ENCODE measurements at regions not wholly inside any gene's neighbourhood (a gene's known extent, or its start where the extent isn't known, plus 50 kb on each side); places are given as distances from the start of the nearest gene placed in this dataset.

DNA sequence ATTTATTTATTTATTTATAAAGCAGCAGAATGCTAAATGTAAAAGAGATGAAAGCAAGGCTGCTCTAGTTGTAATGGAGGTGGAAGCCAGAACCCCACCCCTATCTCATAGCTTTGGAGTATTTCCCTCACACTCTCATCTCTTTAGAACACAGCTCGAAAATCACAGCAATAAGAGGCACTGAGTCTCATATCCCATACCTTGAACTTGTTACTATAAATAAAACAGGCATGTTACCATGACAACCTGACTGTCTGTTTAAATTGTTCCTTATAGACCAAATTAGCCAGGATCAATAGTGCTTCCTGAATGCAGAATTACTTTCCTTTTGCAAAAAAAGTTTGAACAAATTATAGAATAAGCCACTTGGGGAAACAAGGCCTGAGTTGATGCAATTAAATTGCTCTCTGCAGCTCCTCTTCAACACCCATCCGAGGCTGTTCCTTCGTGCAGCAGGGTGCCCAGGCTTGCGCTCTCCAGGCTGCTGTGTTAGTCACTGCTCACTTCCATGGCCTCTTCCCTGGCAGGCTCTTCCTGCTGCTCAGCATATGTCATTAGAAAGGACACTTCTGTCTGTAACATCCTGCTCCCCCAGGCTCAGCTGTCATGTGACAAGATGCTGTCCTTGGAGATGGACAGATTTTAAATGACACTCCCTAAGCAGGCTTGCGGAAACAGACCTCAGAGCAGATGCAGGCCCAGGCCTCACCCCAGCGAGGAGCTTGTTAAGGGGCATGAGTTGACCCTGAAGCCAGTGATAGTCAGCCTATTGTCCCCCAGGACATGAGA, 120.2 kb downstream of the CARTPT start:
- no peak overlapping the region for H3K4me3 ChIP-seq (ENCODE audit: low read depth, low read length)
- H3K27me3 ChIP-seq (ENCODE audit: control insufficient read depth, insufficient read depth, low read length): no peaks in the 10 kb centered on the region
- no peak overlapping the region for H3K9ac ChIP-seq (ENCODE audit: low read length)
- peaks cover 17% of the 10 kb centered on the region; the same call in 1 of the 2 replicates for H3K4me1 ChIP-seq (ENCODE audit: control insufficient read depth, insufficient read depth, low read length)
- no peaks in the 10 kb centered on the region for H3K36me3 ChIP-seq (ENCODE audit: control insufficient read depth, insufficient read depth, low read length)
- peaks cover 6% of the 10 kb centered on the region; the same call in 1 of the 2 replicates for H3K9me3 ChIP-seq (ENCODE audit: control insufficient read depth, insufficient read depth, low read depth, low read length)
- H3K27ac ChIP-seq (ENCODE audit: low read depth, low read length): no peak overlapping the region

DNA sequence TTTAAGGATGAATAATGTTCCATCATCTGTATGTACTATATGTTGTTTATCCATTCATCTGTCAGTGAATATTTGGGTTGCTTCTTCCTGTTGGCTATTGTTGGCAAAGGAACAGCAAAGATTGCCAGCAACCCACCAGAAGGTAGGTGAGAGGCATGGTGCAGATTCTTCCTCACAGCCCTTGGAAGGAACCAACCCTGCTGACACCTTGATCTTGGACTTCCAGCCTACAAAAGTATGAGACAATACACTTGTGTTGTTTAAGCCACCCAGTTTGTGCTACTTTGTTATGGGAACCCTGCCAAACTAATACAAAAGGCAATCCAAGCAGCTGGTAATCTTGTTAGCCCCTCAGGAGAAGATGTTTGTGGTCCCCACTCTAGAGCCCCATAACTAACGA, 122.0 kb downstream of the CARTPT start:
- Histone ChIP-seq H3K9me3 (ENCODE audit: control insufficient read depth, insufficient read depth, low read depth, low read length) (peaks cover 6% of the 10 kb centered on the region; the same call in 1 of the 2 replicates), H3K36me3 (ENCODE audit: control insufficient read depth, insufficient read depth, low read length) (no peaks in the 10 kb centered on the region), H3K9ac (ENCODE audit: low read length) (no peak overlapping the region)

DNA sequence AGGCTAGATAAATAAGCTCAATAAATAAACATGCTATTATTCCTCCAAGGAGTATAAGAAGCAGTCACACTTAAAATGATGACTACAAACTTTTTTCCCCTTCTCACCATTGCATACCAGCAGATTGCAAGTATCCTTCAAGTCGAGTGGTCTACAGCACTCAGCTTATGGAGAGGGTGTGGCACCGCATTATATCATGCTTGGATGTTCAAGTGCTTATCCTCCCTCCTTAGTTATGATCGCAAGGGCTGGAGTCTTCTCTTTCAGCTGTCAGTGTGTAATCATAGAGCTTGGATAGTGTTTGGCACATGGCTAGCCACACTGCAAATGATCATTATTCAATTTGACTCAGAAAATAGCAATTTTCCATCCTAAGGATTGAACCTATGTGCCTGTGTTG, 124.0 kb downstream of the CARTPT start:
- H3K9ac ChIP-seq (ENCODE audit: low read length): no peak overlapping the region
- peaks cover 13% of the 10 kb centered on the region; the same call in 1 of the 2 replicates for H3K4me1 ChIP-seq (ENCODE audit: control insufficient read depth, insufficient read depth, low read length)
- no peak overlapping the region for H3K27ac ChIP-seq (ENCODE audit: low read depth, low read length)
- peaks cover 8% of the 10 kb centered on the region; the same call in 1 of the 2 replicates for H3K9me3 ChIP-seq (ENCODE audit: control insufficient read depth, insufficient read depth, low read depth, low read length)
- no peaks in the 10 kb centered on the region for H3K36me3 ChIP-seq (ENCODE audit: control insufficient read depth, insufficient read depth, low read length)
- H3K4me3 ChIP-seq (ENCODE audit: low read depth, low read length): no peak overlapping the region
- H3K27me3 ChIP-seq (ENCODE audit: control insufficient read depth, insufficient read depth, low read length): no peaks in the 10 kb centered on the region

More for the DNA sequence above, 122.0 kb downstream of the CARTPT start:
- Histone ChIP-seq H3K27ac (ENCODE audit: low read depth, low read length) (no peak overlapping the region), H3K27me3 (ENCODE audit: control insufficient read depth, insufficient read depth, low read length) (no peaks in the 10 kb centered on the region), H3K4me3 (ENCODE audit: low read depth, low read length) (no peak overlapping the region), H3K4me1 (ENCODE audit: control insufficient read depth, insufficient read depth, low read length) (peaks cover 17% of the 10 kb centered on the region; the same call in 1 of the 2 replicates)

DNA sequence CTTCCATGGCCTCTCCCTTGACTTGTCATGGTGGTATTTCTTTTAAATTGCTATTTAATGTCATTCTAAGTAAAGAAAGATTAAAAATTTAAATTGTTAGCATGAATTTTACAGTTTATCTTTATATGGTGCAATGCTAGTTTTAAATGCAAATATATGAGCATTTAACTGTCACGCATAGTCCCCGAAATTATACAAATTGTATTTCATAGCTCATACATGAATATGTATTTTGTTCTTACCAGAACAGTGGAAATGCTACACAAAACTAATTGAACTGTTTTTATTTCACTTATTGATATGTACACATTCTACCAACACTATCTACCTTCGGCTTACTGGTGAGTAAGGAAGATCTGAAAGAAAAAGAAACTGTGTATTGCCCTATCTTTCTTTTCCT, 125.8 kb downstream of the CARTPT start:
- Histone ChIP-seq H3K27me3 (ENCODE audit: control insufficient read depth, insufficient read depth, low read length) (no peaks in the 10 kb centered on the region), H3K4me3 (ENCODE audit: low read depth, low read length) (no peak overlapping the region)

DNA sequence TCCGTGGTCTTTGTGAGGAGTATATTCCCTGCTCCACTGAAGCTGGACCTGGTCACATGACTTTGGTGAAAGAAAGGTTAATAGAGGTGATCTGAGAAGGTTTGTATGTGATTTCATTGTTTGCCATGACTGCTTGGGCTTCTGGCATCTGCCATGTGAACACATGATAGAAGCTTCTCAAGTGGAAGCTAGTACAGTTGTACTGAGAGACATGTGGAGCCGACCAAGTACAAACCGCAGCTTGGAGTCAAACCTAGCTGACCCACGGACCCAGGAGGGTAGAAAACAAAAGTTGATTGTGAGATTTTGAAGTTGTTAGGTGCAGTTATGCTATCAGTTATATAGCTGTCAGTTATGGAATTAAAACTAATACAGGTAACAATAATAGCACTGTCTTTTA, 140.4 kb downstream of the CARTPT start:
- H3K9ac ChIP-seq (ENCODE audit: low read length): no peak overlapping the region
- no peak overlapping the region; the same call in 1 of the 2 replicates for H3K27ac ChIP-seq (ENCODE audit: low read depth, low read length)
- H3K36me3 ChIP-seq (ENCODE audit: control insufficient read depth, insufficient read depth, low read length): no peaks in the 10 kb centered on the region
- no peaks in the 10 kb centered on the region for H3K27me3 ChIP-seq (ENCODE audit: control insufficient read depth, insufficient read depth, low read length)
- peaks cover 11% of the 10 kb centered on the region; the same call in 1 of the 2 replicates for H3K9me3 ChIP-seq (ENCODE audit: control insufficient read depth, insufficient read depth, low read depth, low read length)
- H3K4me3 ChIP-seq (ENCODE audit: low read depth, low read length): no peak overlapping the region
- H3K4me1 ChIP-seq (ENCODE audit: control insufficient read depth, insufficient read depth, low read length): peaks cover 11% of the 10 kb centered on the region

More for the DNA sequence above, 125.8 kb downstream of the CARTPT start:
- peaks cover 23% of the 10 kb centered on the region for H3K9me3 ChIP-seq (ENCODE audit: control insufficient read depth, insufficient read depth, low read depth, low read length)
- no peaks in the 10 kb centered on the region for H3K4me1 ChIP-seq (ENCODE audit: control insufficient read depth, insufficient read depth, low read length)
- no peak overlapping the region for H3K27ac ChIP-seq (ENCODE audit: low read depth, low read length)
- no peaks in the 10 kb centered on the region for H3K36me3 ChIP-seq (ENCODE audit: control insufficient read depth, insufficient read depth, low read length)
- no peak overlapping the region for H3K9ac ChIP-seq (ENCODE audit: low read length)

DNA sequence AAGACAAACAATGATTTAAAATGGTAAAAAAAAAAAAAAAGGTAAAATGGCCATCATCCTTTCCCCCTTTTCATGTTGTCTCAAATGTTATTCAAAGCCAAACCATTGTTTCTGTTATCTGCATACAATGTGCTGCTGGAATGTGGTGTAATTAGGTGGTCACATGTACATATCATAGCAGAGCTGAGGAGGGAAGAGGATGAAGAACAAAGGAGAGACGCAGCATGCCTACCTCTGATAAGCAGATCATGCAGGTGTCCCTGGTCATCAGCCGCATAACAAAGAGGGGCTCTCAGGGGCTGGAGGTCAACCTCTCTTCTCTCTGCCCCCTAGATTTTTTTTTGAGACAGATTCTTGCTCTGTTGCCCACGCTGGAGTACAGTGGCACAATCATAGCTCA, 141.0 kb downstream of the CARTPT start:
- Histone ChIP-seq H3K4me3 (ENCODE audit: low read depth, low read length) (no peak overlapping the region), H3K27ac (ENCODE audit: low read depth, low read length) (no peak overlapping the region)

DNA sequence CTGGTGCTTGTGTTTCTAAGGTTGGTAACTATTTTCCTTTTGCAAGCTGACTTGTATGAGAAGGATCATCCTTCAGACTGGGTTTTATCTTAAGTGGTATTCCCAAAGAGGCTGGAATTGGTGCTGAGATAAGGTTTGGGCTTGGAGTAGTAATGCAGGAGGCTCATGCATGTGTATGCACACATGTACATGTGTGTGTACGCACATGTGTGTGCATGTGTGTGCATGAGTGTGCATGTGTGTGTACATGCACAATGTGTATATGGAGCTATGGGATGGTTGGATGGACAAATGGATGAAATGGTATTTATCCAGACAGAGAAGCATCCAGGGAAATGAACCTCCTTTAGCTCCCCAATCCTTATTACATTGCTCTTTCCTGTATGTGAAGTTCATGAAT, 142.6 kb downstream of the CARTPT start:
- Histone ChIP-seq H3K9me3 (ENCODE audit: control insufficient read depth, insufficient read depth, low read depth, low read length) (peaks cover 8% of the 10 kb centered on the region; the same call in 1 of the 2 replicates), H3K4me3 (ENCODE audit: low read depth, low read length) (no peak overlapping the region), H3K9ac (ENCODE audit: low read length) (no peak overlapping the region), H3K4me1 (ENCODE audit: control insufficient read depth, insufficient read depth, low read length) (peaks cover 11% of the 10 kb centered on the region), H3K27ac (ENCODE audit: low read depth, low read length) (no peak overlapping the region), H3K36me3 (ENCODE audit: control insufficient read depth, insufficient read depth, low read length) (no peaks in the 10 kb centered on the region), H3K27me3 (ENCODE audit: control insufficient read depth, insufficient read depth, low read length) (no peaks in the 10 kb centered on the region)

More for the DNA sequence above, 141.0 kb downstream of the CARTPT start:
- Histone ChIP-seq H3K9ac (ENCODE audit: low read length) (no peak overlapping the region), H3K36me3 (ENCODE audit: control insufficient read depth, insufficient read depth, low read length) (no peaks in the 10 kb centered on the region), H3K4me1 (ENCODE audit: control insufficient read depth, insufficient read depth, low read length) (peaks cover 11% of the 10 kb centered on the region), H3K27me3 (ENCODE audit: control insufficient read depth, insufficient read depth, low read length) (no peaks in the 10 kb centered on the region), H3K9me3 (ENCODE audit: control insufficient read depth, insufficient read depth, low read depth, low read length) (peaks cover 8% of the 10 kb centered on the region; the same call in 1 of the 2 replicates)

DNA sequence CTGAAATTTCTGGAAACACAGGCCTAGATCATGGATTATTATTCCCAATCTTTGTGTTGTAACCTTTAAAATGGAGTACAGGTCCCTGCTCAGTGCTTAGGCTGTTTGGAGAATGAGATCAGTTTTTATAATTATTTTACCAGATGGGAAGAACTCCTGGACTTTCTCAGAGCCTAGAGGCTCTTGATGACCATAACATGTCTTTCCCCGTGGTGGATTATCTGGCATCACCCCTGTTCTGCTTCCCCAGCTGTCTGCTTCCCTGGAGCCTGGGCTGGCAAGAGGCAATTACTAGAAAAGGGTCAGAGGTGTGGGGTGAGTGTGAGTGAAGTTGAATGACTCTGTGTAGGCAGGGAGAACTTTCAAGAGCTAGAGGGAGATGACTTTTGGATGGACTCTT, 143.0 kb downstream of the CARTPT start:
- H3K36me3 ChIP-seq (ENCODE audit: control insufficient read depth, insufficient read depth, low read length): no peaks in the 10 kb centered on the region

DNA sequence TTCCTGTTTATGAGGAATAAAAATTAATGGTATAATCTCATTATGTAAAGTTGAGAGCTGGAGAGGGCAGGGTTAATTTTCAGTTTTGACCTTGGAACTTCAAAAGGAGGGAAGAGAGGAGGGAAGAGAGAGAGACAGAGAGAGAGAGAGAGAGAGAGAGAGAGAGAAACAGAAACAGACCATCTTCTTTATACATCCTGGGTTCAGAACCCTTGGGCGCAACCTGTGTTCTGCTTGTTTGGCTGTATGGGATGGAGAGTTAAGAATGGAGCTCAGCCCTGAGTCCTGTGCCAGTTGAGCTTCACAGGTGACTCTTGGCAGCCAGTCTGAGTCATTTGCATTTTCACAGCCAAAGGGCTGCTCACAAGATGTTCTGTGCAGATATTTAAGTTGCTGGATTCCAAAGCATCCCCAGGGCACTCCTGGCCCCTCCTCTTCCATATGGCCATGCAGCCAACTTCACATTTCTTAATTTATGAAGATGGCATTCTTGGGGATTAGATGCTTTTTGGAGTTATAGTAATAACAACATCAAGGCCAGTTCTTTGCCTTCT, 143.5 kb downstream of the CARTPT start:
- H3K27ac ChIP-seq (ENCODE audit: low read depth, low read length): no peak overlapping the region
- H3K4me1 ChIP-seq (ENCODE audit: control insufficient read depth, insufficient read depth, low read length): peaks cover 11% of the 10 kb centered on the region
- H3K4me3 ChIP-seq (ENCODE audit: low read depth, low read length): no peak overlapping the region
- peaks cover 8% of the 10 kb centered on the region; the same call in 1 of the 2 replicates for H3K9me3 ChIP-seq (ENCODE audit: control insufficient read depth, insufficient read depth, low read depth, low read length)
- H3K27me3 ChIP-seq (ENCODE audit: control insufficient read depth, insufficient read depth, low read length): no peaks in the 10 kb centered on the region
- no peak overlapping the region for H3K9ac ChIP-seq (ENCODE audit: low read length)
- H3K36me3 ChIP-seq (ENCODE audit: control insufficient read depth, insufficient read depth, low read length): no peaks in the 10 kb centered on the region

More for the DNA sequence above, 143.0 kb downstream of the CARTPT start:
- Histone ChIP-seq H3K9ac (ENCODE audit: low read length) (no peak overlapping the region), H3K9me3 (ENCODE audit: control insufficient read depth, insufficient read depth, low read depth, low read length) (peaks cover 8% of the 10 kb centered on the region; the same call in 1 of the 2 replicates), H3K4me1 (ENCODE audit: control insufficient read depth, insufficient read depth, low read length) (peaks cover 11% of the 10 kb centered on the region), H3K27ac (ENCODE audit: low read depth, low read length) (no peak overlapping the region), H3K27me3 (ENCODE audit: control insufficient read depth, insufficient read depth, low read length) (no peaks in the 10 kb centered on the region), H3K4me3 (ENCODE audit: low read depth, low read length) (no peak overlapping the region)

DNA sequence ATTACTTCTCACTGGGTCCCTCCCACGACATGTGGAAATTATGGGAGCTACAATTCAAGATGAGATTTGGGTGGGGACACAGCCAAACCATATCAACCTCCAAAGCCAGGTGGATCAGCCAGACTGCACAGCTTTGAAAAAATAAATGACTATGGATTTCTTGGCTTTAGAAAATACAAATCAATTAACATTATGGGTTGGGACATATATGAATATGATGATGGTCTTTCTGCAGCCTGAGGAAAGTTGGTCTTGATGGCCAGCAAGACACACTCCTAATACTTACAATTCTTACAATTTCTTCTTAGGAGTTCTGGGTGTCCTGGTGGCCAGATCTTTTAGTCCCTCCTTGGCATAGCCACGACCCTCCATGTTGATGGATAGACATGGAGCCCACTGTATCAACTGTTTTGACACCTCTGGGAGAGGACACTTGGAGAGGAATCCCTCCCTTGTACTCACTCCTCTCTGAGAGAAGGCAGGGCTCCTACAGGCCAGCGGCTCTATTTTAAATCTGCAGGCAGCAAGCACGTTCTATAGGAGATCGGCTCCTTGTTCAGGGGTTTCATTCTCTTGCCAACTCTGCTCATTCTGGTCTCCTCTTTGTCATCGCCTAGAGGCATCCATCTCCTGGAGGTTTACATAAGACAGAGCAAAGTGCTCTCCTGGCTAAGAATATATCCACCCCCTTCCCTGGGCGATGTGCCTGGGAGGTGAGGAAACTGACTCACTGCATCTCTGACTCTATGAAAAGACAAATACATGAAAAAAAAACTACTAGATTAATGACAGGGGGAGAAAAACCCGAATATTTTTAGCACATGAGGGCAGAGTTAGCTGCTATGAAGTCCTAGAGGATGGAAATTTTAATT, 145.9 kb downstream of the CARTPT start:
- no peak overlapping the region for H3K27ac ChIP-seq (ENCODE audit: low read depth, low read length)
- H3K36me3 ChIP-seq (ENCODE audit: control insufficient read depth, insufficient read depth, low read length): no peaks in the 10 kb centered on the region
- peaks cover 3% of the 10 kb centered on the region for H3K4me1 ChIP-seq (ENCODE audit: control insufficient read depth, insufficient read depth, low read length)
- H3K9me3 ChIP-seq (ENCODE audit: control insufficient read depth, insufficient read depth, low read depth, low read length): peaks cover 8% of the 10 kb centered on the region; the same call in 1 of the 2 replicates
- no peak overlapping the region for H3K4me3 ChIP-seq (ENCODE audit: low read depth, low read length)
- H3K9ac ChIP-seq (ENCODE audit: low read length): no peak overlapping the region
- H3K27me3 ChIP-seq (ENCODE audit: control insufficient read depth, insufficient read depth, low read length): no peaks in the 10 kb centered on the region

Data from HUES6 (cell line).